ENCODE measurements at regions not wholly inside any gene's neighbourhood (a gene's known extent, or its start where the extent isn't known, plus 50 kb on each side); places are given as distances from the start of the nearest gene placed in this dataset.

GRCh38 chr17:36808180-36808661, 129.1 kb upstream of the LHX1 start:
- Histone ChIP-seq H3K4me3 (no peak overlapping the region), H3K36me3 (no peaks in the 10 kb centered on the region), H3K27ac (no peak overlapping the region), H3K4me1 (no peaks in the 10 kb centered on the region), H3K27me3 (peaks cover 0 to 99% (median 95%) of the 10 kb centered on the region in 7 donors), H3K9me3 (no peaks in the 10 kb centered on the region)
- TF ChIP-seq CTCF (IDR thresholded peaks at IDR 0.05), result no peak
- DNase-seq, result no peak
- WGBS, 2 donors, result 1% methylated on average over 60 of the region's 60 CpGs
- no peak for ATAC-seq
- intact Hi-C loops (cut with DNase I), result no loop called here

- intact Hi-C loops (cut with DNase I), result no loop called here
- Histone ChIP-seq H3K9me3 (no peaks in the 10 kb centered on the region), H3K27ac (no peak overlapping the region), H3K4me3 (no peak overlapping the region), H3K36me3 (no peaks in the 10 kb centered on the region), H3K4me1 (no peaks in the 10 kb centered on the region), H3K27me3 (peaks cover 0 to 97% (median 87%) of the 10 kb centered on the region in 7 donors)
- no peak for ATAC-seq
- DNase-seq, result no peak
- no peak for TF ChIP-seq CTCF (IDR thresholded peaks at IDR 0.05)
- WGBS, 2 donors, result 7% methylated on average over 9 of the region's 9 CpGs
Observed at GRCh38 chr17:36812762-36813161, 124.5 kb upstream of the LHX1 start.

- no peak overlapping the region for H3K27ac ChIP-seq
- TF ChIP-seq CTCF (IDR thresholded peaks at IDR 0.05), result no peak
- intact Hi-C loops (cut with DNase I), result no loop called here
- no peaks in the 10 kb centered on the region for H3K36me3 ChIP-seq
- no peak for DNase-seq
- no peaks in the 10 kb centered on the region for H3K4me1 ChIP-seq
- ATAC-seq, result no peak
- H3K4me3 ChIP-seq, result no peak overlapping the region
- H3K27me3 ChIP-seq, result peaks cover 0 to 97% (median 87%) of the 10 kb centered on the region in 7 donors
- 40 to 58% methylated on average over 5 of the region's 5 CpGs for WGBS, 2 donors
- no peaks in the 10 kb centered on the region for H3K9me3 ChIP-seq
Observed at GRCh38 chr17:36813357-36813756, 123.9 kb upstream of the LHX1 start.

- Histone ChIP-seq H3K36me3 (no peaks in the 10 kb centered on the region), H3K27ac (no peak overlapping the region), H3K9me3 (no peaks in the 10 kb centered on the region), H3K4me1 (no peaks in the 10 kb centered on the region), H3K4me3 (no peak overlapping the region), H3K27me3 (peaks cover 0 to 97% (median 87%) of the 10 kb centered on the region in 7 donors)
- no peak for DNase-seq
- ATAC-seq, result no peak
- TF ChIP-seq CTCF (IDR thresholded peaks at IDR 0.05), result no peak
- intact Hi-C loops (cut with DNase I), result no loop called here
- 44 to 46% methylated on average over 18 of the region's 18 CpGs for WGBS, 2 donors
Observed at GRCh38 chr17:36813957-36814563, 123.2 kb upstream of the LHX1 start.
